Ectodermal cell (in vitro differentiated cells): ENCODE measurements at regions not wholly inside any gene's neighbourhood (a gene's known extent, or its start where the extent isn't known, plus 50 kb on each side); places are given as distances from the start of the nearest gene placed in this dataset.

Source experiments
- H3K27ac ChIP-seq: 2 replicates; pipeline ENCODE4 v1.7.0; 2013; ENCODE audit warnings: mild to moderate bottlenecking, low read depth, low read length; ENCODE audit not compliant: insufficient read depth, poor library complexity, severe bottlenecking
- H3K27me3 ChIP-seq: 2 replicates; pipeline ENCODE4 v1.7.0; 2013; ENCODE audit warnings: mild to moderate bottlenecking, low read length; ENCODE audit not compliant: insufficient read depth, control insufficient read depth, poor library complexity, severe bottlenecking
- H3K36me3 ChIP-seq: one replicate; pipeline ENCODE4 v1.7.0; 2013; ENCODE audit warnings: low read length; ENCODE audit not compliant: control insufficient read depth, insufficient read depth
- H3K4me1 ChIP-seq: one replicate; pipeline ENCODE4 v1.7.0; 2013; ENCODE audit warnings: low read length; ENCODE audit not compliant: control insufficient read depth, insufficient read depth
- H3K4me3 ChIP-seq: 2 replicates; pipeline ENCODE4 v1.7.0; 2013; ENCODE audit warnings: low read depth, low read length, control low read depth; ENCODE audit not compliant: insufficient read depth
- H3K9me3 ChIP-seq: 2 replicates; pipeline ENCODE4 v1.7.0; 2013; ENCODE audit warnings: mild to moderate bottlenecking, low read length, moderate library complexity; ENCODE audit not compliant: control insufficient read depth
- WGBS, 2 experiments: methylation state at CpG; one replicate each; pipeline ENCODE4 v1.1.7; 2013; ENCODE audit warnings: missing lambda C conversion rate in 2 of 2; 5-methylcytosine and 5-hydroxymethylcytosine counted together

GRCh38 chr16:62564291-62564690 is 528.1 kb upstream of the CDH8 start:
- Histone ChIP-seq H3K4me3 (no peak overlapping the region), H3K9me3 (no peaks in the 10 kb centered on the region), H3K36me3 (no peaks in the 10 kb centered on the region), H3K27ac (no peak overlapping the region), H3K4me1 (no peaks in the 10 kb centered on the region), H3K27me3 (no peaks in the 10 kb centered on the region)
- WGBS, 2 experiments: 100% methylated on average over 2 of the region's 2 CpGs; no CpG with 5 or more reads in 1 of the 2 experiments

- H3K4me3 ChIP-seq: no peak overlapping the region
- no peaks in the 10 kb centered on the region for H3K4me1 ChIP-seq
- H3K27ac ChIP-seq: no peak overlapping the region
- no peaks in the 10 kb centered on the region for H3K27me3 ChIP-seq
- H3K36me3 ChIP-seq: no peaks in the 10 kb centered on the region
- H3K9me3 ChIP-seq: no peaks in the 10 kb centered on the region
Observed at GRCh38 chr16:62562121-62562520, 525.9 kb upstream of the CDH8 start.

DNA sequence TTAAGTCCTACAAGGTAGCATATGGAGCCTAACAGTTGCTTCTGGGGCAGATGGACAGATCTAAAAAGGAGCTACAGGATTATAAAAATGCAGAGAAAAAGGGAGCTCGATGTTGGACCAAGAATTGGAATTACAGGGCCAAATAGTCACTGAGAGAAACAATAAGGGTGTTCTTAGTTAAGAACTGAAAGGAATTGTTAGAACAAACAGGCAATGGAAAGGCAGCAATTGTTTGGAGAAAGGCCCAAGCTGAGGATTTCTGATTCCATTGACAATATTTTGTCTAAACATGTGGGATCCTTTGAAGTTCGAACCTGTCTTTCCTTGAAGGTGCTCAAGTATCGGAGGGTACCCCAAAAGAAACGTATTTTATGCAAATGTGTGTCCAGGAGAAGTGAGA is 513.6 kb upstream of the CDH8 start:
- no peak overlapping the region for H3K27ac ChIP-seq
- WGBS, 2 experiments: 87 to 93% methylated on average over 4 of the region's 4 CpGs

GRCh38 chr16:62548095-62548494 is 511.9 kb upstream of the CDH8 start:
- no peaks in the 10 kb centered on the region for H3K9me3 ChIP-seq
- H3K4me3 ChIP-seq: no peak overlapping the region
- H3K27me3 ChIP-seq: no peaks in the 10 kb centered on the region
- H3K4me1 ChIP-seq: no peaks in the 10 kb centered on the region
- no peak overlapping the region for H3K27ac ChIP-seq
- H3K36me3 ChIP-seq: no peaks in the 10 kb centered on the region
- 100% methylated on average over 1 of the region's 1 CpG; no CpG with 5 or more reads in 1 of the 2 experiments for WGBS, 2 experiments

More for the DNA sequence above, 513.6 kb upstream of the CDH8 start:
- no peaks in the 10 kb centered on the region for H3K27me3 ChIP-seq
- no peaks in the 10 kb centered on the region for H3K4me1 ChIP-seq
- H3K4me3 ChIP-seq: no peak overlapping the region
- H3K36me3 ChIP-seq: no peaks in the 10 kb centered on the region
- no peaks in the 10 kb centered on the region for H3K9me3 ChIP-seq

GRCh38 chr16:62546701-62547100 is 510.5 kb upstream of the CDH8 start:
- no peaks in the 10 kb centered on the region for H3K27me3 ChIP-seq
- H3K4me1 ChIP-seq: no peaks in the 10 kb centered on the region
- H3K27ac ChIP-seq: no peak overlapping the region
- H3K4me3 ChIP-seq: no peak overlapping the region
- no peaks in the 10 kb centered on the region for H3K9me3 ChIP-seq
- WGBS, 2 experiments: 91 to 100% methylated on average over 1 of the region's 1 CpG
- H3K36me3 ChIP-seq: no peaks in the 10 kb centered on the region

DNA sequence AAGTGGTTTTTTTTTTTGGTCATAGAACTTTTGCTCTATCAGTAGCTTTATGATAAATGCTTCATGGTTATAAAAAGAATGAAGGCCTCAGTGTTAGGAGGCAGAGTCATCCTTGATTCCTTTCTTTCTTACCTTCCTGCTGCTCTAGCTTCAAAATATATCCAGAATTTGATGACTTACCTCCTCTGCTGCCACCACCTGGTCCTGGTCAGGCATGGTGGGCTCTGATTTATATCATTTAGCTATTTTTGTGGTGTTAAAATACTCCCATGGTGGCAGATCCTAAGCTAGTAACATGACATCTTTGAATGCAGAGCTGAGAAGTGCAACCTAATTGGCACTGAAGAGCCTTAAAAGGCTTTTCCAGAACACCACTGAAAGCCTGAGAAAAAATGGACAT is 508.8 kb upstream of the CDH8 start:
- no peaks in the 10 kb centered on the region for H3K36me3 ChIP-seq
- no peaks in the 10 kb centered on the region for H3K9me3 ChIP-seq
- H3K27ac ChIP-seq: no peak overlapping the region
- no peaks in the 10 kb centered on the region for H3K4me1 ChIP-seq
- H3K27me3 ChIP-seq: no peaks in the 10 kb centered on the region
- no peak overlapping the region for H3K4me3 ChIP-seq

GRCh38 chr16:62543516-62543915 is 507.3 kb upstream of the CDH8 start:
- 92 to 96% methylated on average over 1 of the region's 1 CpG for WGBS, 2 experiments
- no peaks in the 10 kb centered on the region for H3K36me3 ChIP-seq

GRCh38 chr16:62539657-62540056 is 503.4 kb upstream of the CDH8 start:
- Histone ChIP-seq H3K4me3 (no peak overlapping the region), H3K27me3 (no peaks in the 10 kb centered on the region), H3K9me3 (no peaks in the 10 kb centered on the region), H3K4me1 (no peaks in the 10 kb centered on the region), H3K36me3 (no peaks in the 10 kb centered on the region), H3K27ac (no peak overlapping the region)
- WGBS, 2 experiments: 94% methylated on average over 1 of the region's 1 CpG

More at GRCh38 chr16:62543516-62543915, 507.3 kb upstream of the CDH8 start:
- Histone ChIP-seq H3K9me3 (no peaks in the 10 kb centered on the region), H3K4me3 (no peak overlapping the region), H3K4me1 (no peaks in the 10 kb centered on the region), H3K27ac (no peak overlapping the region), H3K27me3 (no peaks in the 10 kb centered on the region)

GRCh38 chr16:62530426-62530825 is 494.2 kb upstream of the CDH8 start:
- Histone ChIP-seq H3K36me3 (no peaks in the 10 kb centered on the region), H3K27ac (no peak overlapping the region), H3K4me1 (no peaks in the 10 kb centered on the region), H3K27me3 (no peaks in the 10 kb centered on the region), H3K9me3 (no peaks in the 10 kb centered on the region), H3K4me3 (no peak overlapping the region)
- WGBS, 2 experiments: 90 to 100% methylated on average over 2 to 3 of the region's 3 CpGs

GRCh38 chr16:62516001-62516400 is 479.8 kb upstream of the CDH8 start:
- Histone ChIP-seq H3K27me3 (no peaks in the 10 kb centered on the region), H3K4me1 (no peaks in the 10 kb centered on the region), H3K36me3 (no peaks in the 10 kb centered on the region), H3K9me3 (no peaks in the 10 kb centered on the region), H3K27ac (no peak overlapping the region), H3K4me3 (no peak overlapping the region)
- WGBS, 2 experiments: 100% methylated on average over 1 of the region's 1 CpG; no CpG with 5 or more reads in 1 of the 2 experiments

DNA sequence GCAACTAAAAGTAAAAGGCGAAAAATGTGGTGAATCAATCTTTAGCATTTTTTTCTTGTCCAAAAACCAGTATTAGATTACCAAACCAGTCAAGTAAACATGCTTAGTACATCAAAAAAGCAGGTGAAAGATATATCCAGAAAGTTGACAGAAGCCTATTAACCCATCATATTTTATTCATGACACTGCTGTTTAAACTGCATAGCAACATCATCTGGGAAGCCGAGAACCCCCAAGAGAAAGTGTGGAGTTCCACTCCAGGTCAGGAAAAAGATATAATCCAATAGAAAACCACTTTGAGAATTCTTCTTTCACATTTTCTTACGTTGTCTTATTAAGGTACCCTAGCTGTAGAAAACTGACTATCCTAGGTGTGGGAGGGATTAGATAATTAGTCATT is 466.8 kb upstream of the CDH8 start:
- Histone ChIP-seq H3K27me3 (no peaks in the 10 kb centered on the region), H3K36me3 (no peaks in the 10 kb centered on the region), H3K9me3 (no peaks in the 10 kb centered on the region), H3K4me1 (no peaks in the 10 kb centered on the region), H3K27ac (no peak overlapping the region), H3K4me3 (no peak overlapping the region)
- 92 to 100% methylated on average over 1 to 3 of the region's 3 CpGs for WGBS, 2 experiments
